GM13976 (cell line): ENCODE measurements at regions not wholly inside any gene's neighbourhood (a gene's known extent, or its start where the extent isn't known, plus 50 kb on each side); places are given as distances from the start of the nearest gene placed in this dataset.

Experiments
- DNase-seq: peaks from one replicate; pipeline ENCODE4 v3.0.0; 2012; ENCODE audit warnings: low spot score
- CTCF ChIP-seq: IDR thresholded peaks from 2 replicates; pipeline ENCODE4 v1.5.1; 2012; ENCODE audit warnings: borderline replicate concordance, mild to moderate bottlenecking; ENCODE audit not compliant: insufficient read depth; ENCODE audit errors: extremely low read depth, missing control alignments, control extremely low read depth
- in situ Hi-C: fragments of 300-500 bp; cut with MboI; formaldehyde crosslinking; loops from one replicate; pipeline ENCODE4 v1.12.0; 2022; ENCODE audit warnings: low sequenced_read_pairs, mixed read lengths, inconsistent platforms; ENCODE audit not compliant: unreplicated experiment

GRCh38 chr4:129403848-129404247 lies 307.9 kb downstream of the C4orf33 start:
- in situ Hi-C loops, result no loop called here
- no peak for DNase-seq
- TF ChIP-seq CTCF, result no peak

- TF ChIP-seq CTCF, result no peak
- DNase-seq, result no peak
- in situ Hi-C loops, result no loop called here
Observed at GRCh38 chr4:129410115-129410514, 314.2 kb downstream of the C4orf33 start.

- in situ Hi-C loops, result no loop called here
- TF ChIP-seq CTCF, result no peak
- DNase-seq, result no peak
Observed at GRCh38 chr4:129415004-129415403, 319.1 kb downstream of the C4orf33 start.

GRCh38 chr4:129420637-129421036 lies 324.7 kb downstream of the C4orf33 start:
- in situ Hi-C loops, result no loop called here
- no peak for TF ChIP-seq CTCF
- no peak for DNase-seq

GRCh38 chr4:129422277-129422676 lies 326.3 kb downstream of the C4orf33 start:
- no peak for DNase-seq
- in situ Hi-C loops, result no loop called here
- TF ChIP-seq CTCF, result no peak

- TF ChIP-seq CTCF, result no peak
- in situ Hi-C loops, result no loop called here
- no peak for DNase-seq
Observed at GRCh38 chr4:129428454-129428853, 332.5 kb downstream of the C4orf33 start.
